ENCODE measurements at regions not wholly inside any gene's neighbourhood (a gene's known extent, or its start where the extent isn't known, plus 50 kb on each side); places are given as distances from the start of the nearest gene placed in this dataset.

GRCh38 chr11:45518141-45518832 is 147.1 kb downstream of the CHST1 start:
- Histone ChIP-seq H3K9ac (ENCODE audit: low read depth in 1 of 2, low read length in 2 of 2) (no peak overlapping the region), H3K27me3 (ENCODE audit: control insufficient read depth in 4 of 4, insufficient read depth in 4 of 4, low read length in 3 of 4) (no peaks in the 10 kb centered on the region), H3K9me3 (ENCODE audit: control insufficient read depth in 4 of 4, low read length in 3 of 4) (no peaks in the 10 kb centered on the region), H3K36me3 (ENCODE audit: control insufficient read depth in 4 of 4, insufficient read depth in 3 of 4, low read depth in 1 of 4, low read length in 3 of 4) (no peaks in the 10 kb centered on the region), H3K27ac (ENCODE audit: low read depth in 1 of 2, low read length in 2 of 2) (no peak overlapping the region), H3K4me3 (ENCODE audit: low read depth in 1 of 3, low read length in 3 of 3) (no peak overlapping the region), H3K4me1 (ENCODE audit: control insufficient read depth in 4 of 4, insufficient read depth in 4 of 4, low read length in 3 of 4) (no peaks in the 10 kb centered on the region)
- whole genome bisulfite sequencing: 91% methylated on average over 22 of the region's 22 CpGs
- TF ChIP-seq MAX (IDR thresholded peaks at IDR 0.05) (no peak), RXRA (IDR thresholded peaks at IDR 0.05) (no peak), GABPA (IDR thresholded peaks at IDR 0.05 in 1 of 2, conservative IDR thresholded peaks at IDR 0.05 in 1 of 2) (no peak), HNF4A (conservative IDR thresholded peaks at IDR 0.05) (no peak), FOXA1 (IDR thresholded peaks at IDR 0.05) (no peak), TAF1 (conservative IDR thresholded peaks at IDR 0.05) (no peak), NR2F2 (IDR thresholded peaks at IDR 0.05) (no peak), JUND (IDR thresholded peaks at IDR 0.05) (no peak), SP1 (IDR thresholded peaks at IDR 0.05) (no peak), HNF4G (IDR thresholded peaks at IDR 0.05) (no peak), RAD21 (IDR thresholded peaks at IDR 0.05) (no peak), ATF3 (IDR thresholded peaks at IDR 0.05) (no peak), CTCF (IDR thresholded peaks at IDR 0.05; ENCODE audit: low read depth, low read length, missing input control) (no peak), EGR1 (IDR thresholded peaks at IDR 0.05; ENCODE audit: low read depth in 2 of 2) (no peak), REST (IDR thresholded peaks at IDR 0.05) (no peak)
- no peak for DNase-seq (ENCODE audit: low spot score)

GRCh38 chr11:45517171-45517770 is 148.2 kb downstream of the CHST1 start:
- Histone ChIP-seq H3K27ac (ENCODE audit: low read depth in 1 of 2, low read length in 2 of 2) (no peak overlapping the region), H3K9me3 (ENCODE audit: control insufficient read depth in 4 of 4, low read length in 3 of 4) (no peaks in the 10 kb centered on the region), H3K4me1 (ENCODE audit: control insufficient read depth in 4 of 4, insufficient read depth in 4 of 4, low read length in 3 of 4) (no peaks in the 10 kb centered on the region), H3K9ac (ENCODE audit: low read depth in 1 of 2, low read length in 2 of 2) (no peak overlapping the region), H3K4me3 (ENCODE audit: low read depth in 1 of 3, low read length in 3 of 3) (no peak overlapping the region), H3K27me3 (ENCODE audit: control insufficient read depth in 4 of 4, insufficient read depth in 4 of 4, low read length in 3 of 4) (no peaks in the 10 kb centered on the region), H3K36me3 (ENCODE audit: control insufficient read depth in 4 of 4, insufficient read depth in 3 of 4, low read depth in 1 of 4, low read length in 3 of 4) (no peaks in the 10 kb centered on the region)
- WGBS: 95% methylated on average over 11 of the region's 11 CpGs
- DNase-seq (ENCODE audit: low spot score): no peak
- no peak for TF ChIP-seq SP1 (IDR thresholded peaks at IDR 0.05)
- TF ChIP-seq REST (IDR thresholded peaks at IDR 0.05): no peak
- TF ChIP-seq FOXA2 (IDR thresholded peaks at IDR 0.05): no peak
- no peak for TF ChIP-seq RXRA (IDR thresholded peaks at IDR 0.05)
- no peak for TF ChIP-seq NR2F2 (IDR thresholded peaks at IDR 0.05)
- no peak for TF ChIP-seq HNF4G (IDR thresholded peaks at IDR 0.05)
- TF ChIP-seq RAD21 (IDR thresholded peaks at IDR 0.05): no peak
- TF ChIP-seq YY1 (IDR thresholded peaks at IDR 0.05): no peak
- no peak for TF ChIP-seq GABPA (IDR thresholded peaks at IDR 0.05 in 1 of 2, conservative IDR thresholded peaks at IDR 0.05 in 1 of 2)
- no peak for TF ChIP-seq TAF1 (conservative IDR thresholded peaks at IDR 0.05)
- TF ChIP-seq ZBTB33 (IDR thresholded peaks at IDR 0.05): no peak
- TF ChIP-seq ATF3 (IDR thresholded peaks at IDR 0.05): no peak
- no peak for TF ChIP-seq MAX (IDR thresholded peaks at IDR 0.05)
- TF ChIP-seq HNF4A (conservative IDR thresholded peaks at IDR 0.05): no peak
- no peak for TF ChIP-seq EGR1 (IDR thresholded peaks at IDR 0.05; ENCODE audit: low read depth in 2 of 2)
- no peak for TF ChIP-seq FOXA1 (IDR thresholded peaks at IDR 0.05)

All from liver (tissue), 8 donors.